NB4 (cell line): ENCODE measurements at regions not wholly inside any gene's neighbourhood (a gene's known extent, or its start where the extent isn't known, plus 50 kb on each side); places are given as distances from the start of the nearest gene placed in this dataset.

Experiments used
- DNase-seq: peaks from one replicate; pipeline ENCODE4 v3.0.0; 2010; ENCODE audit warnings: low read depth
- H3K4me3 ChIP-seq: one replicate; pipeline ENCODE4 v1.5.1; 2011; ENCODE audit warnings: mild to moderate bottlenecking, low read depth, low read length, moderate library complexity
- CTCF ChIP-seq: IDR thresholded peaks from one replicate; pipeline ENCODE4 v1.5.1; 2012; ENCODE audit warnings: low read depth, low read length
- MYC ChIP-seq: IDR thresholded peaks from 2 replicates; pipeline ENCODE4 v1.6.1; 2011; ENCODE audit warnings: low read depth, low read length
- POLR2A ChIP-seq: IDR thresholded peaks from 2 replicates; pipeline ENCODE4 v1.6.1; 2011; ENCODE audit warnings: mild to moderate bottlenecking; ENCODE audit not compliant: insufficient read length; ENCODE audit errors: extremely low read depth
- TF ChIP-seq, protein P1 (sequence below): IDR thresholded peaks from 2 replicates; pipeline ENCODE4 v1.6.1; 2011; ENCODE audit warnings: low read depth, low read length

GRCh38 chr4:123522081-123522480 is 125.5 kb downstream of the SPRY1 start:
- TF ChIP-seq CTCF = no peak
- TF ChIP-seq, protein P1, sequence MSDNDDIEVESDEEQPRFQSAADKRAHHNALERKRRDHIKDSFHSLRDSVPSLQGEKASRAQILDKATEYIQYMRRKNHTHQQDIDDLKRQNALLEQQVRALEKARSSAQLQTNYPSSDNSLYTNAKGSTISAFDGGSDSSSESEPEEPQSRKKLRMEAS = no peak
- TF ChIP-seq MYC = no peak
- TF ChIP-seq POLR2A = no peak
- no peak overlapping the region for H3K4me3 ChIP-seq
- DNase-seq = no peak

GRCh38 chr4:123522646-123523045 is 126.1 kb downstream of the SPRY1 start:
- TF ChIP-seq CTCF = no peak

GRCh38 chr4:123524958-123525628 is 128.5 kb downstream of the SPRY1 start:
- DNase-seq = no peak
- TF ChIP-seq CTCF = no peak
- no peak for TF ChIP-seq MYC
- TF ChIP-seq POLR2A = no peak
- TF ChIP-seq, protein P1 = no peak
- no peak overlapping the region for H3K4me3 ChIP-seq

More at GRCh38 chr4:123522646-123523045, 126.1 kb downstream of the SPRY1 start:
- no peak for DNase-seq
- H3K4me3 ChIP-seq = no peak overlapping the region

- no peak overlapping the region for H3K4me3 ChIP-seq
- DNase-seq = no peak
- TF ChIP-seq POLR2A = no peak
- TF ChIP-seq MYC = no peak
- TF ChIP-seq, protein P1 = no peak
- TF ChIP-seq CTCF = no peak
Observed at GRCh38 chr4:123526511-123526910, 129.9 kb downstream of the SPRY1 start.

DNA sequence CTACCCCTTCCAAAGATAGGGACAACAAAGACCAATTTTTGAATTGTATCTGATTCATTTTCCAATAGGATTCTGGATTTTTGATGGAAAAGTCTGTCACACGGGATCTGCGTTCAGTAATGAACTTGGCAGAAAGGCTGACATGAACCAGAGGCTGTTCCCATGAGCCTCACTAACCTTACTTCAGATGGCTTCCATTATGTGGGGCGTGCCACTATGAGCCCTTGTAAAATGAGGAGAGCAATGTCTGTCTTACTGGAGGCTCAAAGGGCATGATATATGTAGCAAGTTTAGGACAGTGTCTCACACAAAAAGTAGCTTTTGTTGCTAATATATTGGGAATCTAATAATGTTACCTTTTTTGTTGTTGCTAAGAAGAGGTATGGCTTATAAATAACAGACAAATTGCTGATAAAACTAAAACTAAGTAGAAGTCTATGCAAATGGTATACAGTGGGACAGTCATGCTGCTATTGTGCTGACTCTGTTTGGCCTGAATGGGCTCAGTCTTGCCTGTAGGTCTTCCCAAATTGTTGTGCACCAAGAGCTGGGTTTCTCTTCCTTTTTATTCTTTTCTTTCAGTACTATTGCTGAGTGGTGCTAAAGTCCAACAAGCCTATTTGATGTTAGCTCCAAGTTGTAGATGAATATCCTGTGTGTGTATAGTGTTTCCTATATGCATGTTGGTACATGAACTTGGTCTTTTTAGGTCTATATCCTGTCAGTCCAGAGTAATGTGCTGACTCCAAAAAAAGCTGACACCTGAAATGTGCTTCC is 132.1 kb downstream of the SPRY1 start:
- no peak overlapping the region for H3K4me3 ChIP-seq
- no peak for DNase-seq
- TF ChIP-seq POLR2A = no peak
- no peak for TF ChIP-seq MYC
- TF ChIP-seq, protein P1 = no peak
- no peak for TF ChIP-seq CTCF
